ENCODE measurements at regions not wholly inside any gene's neighbourhood (a gene's known extent, or its start where the extent isn't known, plus 50 kb on each side); places are given as distances from the start of the nearest gene placed in this dataset.

DNA sequence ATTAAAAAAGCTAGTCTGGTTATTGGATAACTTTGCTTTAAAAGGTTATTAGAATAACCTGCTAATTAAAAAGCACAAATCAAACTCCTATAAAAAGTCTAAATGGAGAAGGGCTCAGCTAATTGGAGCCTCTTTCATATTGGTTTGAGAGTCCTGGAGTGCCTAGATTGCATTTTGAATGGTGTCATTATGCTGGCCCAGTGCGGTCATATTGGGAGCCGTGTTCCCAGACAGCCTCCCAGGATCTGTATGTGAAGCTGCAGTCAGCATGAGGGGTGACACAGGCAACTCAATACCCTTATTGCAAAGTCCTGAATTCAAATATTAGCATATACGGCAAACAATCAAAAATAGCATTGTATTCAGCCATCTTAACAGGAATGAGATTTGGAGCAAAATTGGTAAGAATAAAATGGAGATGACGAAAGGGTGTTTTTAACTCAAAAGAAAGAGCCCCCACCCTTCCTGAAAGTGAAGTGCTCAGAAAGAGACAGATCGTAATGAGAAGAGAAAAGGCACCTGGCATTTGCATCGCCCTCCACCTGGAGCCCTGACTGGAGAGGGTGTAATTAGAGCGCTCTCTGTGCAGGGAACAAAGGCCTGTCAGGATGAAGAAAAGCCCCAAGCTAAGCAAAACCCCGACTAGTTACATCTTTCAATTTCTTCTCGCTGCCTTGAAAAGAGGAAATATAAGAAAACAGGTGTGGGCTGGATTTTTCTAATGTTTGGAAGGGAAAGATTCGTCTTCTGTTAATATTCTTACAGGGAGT is 621.0 kb upstream of the ADAMTS16 start:
- no peak for DNase-seq (ENCODE audit: low spot score)

DNA sequence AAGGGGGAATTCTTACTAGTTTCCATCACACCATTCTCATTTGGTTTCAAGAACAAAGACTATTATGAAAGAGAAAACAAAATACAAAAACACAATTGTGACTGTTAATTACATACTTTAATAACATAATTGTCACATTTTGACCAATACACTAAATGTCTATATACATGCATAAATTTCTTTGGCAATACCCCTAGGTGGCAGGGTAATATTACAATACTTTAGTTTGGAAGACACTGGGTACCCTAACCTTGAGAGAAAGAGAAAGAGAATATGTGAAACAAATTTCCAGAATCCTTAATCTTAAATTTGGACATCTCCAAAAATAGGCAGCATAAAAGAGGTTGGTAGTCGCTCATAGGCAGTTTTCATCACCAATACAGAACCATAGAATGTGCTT is 619.6 kb upstream of the ADAMTS16 start:
- no peak for DNase-seq (ENCODE audit: low spot score)

DNA sequence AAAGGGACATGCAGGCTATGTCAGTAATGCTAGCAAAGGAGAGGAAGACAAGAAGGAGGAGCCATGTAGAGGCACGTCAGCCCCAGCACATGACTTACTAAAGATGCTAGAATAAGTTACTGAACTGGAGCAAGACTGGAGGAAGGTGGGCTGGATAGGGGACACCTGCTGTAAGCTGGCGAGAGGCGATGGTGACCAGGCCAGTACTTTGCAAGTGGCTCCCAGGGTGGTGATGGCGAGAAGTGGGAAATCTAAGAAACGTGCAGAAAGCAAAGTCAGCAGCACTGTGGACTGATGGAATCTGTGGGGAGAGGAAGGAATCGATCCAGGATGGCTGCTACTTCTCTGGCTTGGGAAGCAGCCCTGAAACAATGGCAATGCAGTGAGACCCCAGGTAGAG is 617.1 kb upstream of the ADAMTS16 start:
- no peak for DNase-seq (ENCODE audit: low spot score)

DNA sequence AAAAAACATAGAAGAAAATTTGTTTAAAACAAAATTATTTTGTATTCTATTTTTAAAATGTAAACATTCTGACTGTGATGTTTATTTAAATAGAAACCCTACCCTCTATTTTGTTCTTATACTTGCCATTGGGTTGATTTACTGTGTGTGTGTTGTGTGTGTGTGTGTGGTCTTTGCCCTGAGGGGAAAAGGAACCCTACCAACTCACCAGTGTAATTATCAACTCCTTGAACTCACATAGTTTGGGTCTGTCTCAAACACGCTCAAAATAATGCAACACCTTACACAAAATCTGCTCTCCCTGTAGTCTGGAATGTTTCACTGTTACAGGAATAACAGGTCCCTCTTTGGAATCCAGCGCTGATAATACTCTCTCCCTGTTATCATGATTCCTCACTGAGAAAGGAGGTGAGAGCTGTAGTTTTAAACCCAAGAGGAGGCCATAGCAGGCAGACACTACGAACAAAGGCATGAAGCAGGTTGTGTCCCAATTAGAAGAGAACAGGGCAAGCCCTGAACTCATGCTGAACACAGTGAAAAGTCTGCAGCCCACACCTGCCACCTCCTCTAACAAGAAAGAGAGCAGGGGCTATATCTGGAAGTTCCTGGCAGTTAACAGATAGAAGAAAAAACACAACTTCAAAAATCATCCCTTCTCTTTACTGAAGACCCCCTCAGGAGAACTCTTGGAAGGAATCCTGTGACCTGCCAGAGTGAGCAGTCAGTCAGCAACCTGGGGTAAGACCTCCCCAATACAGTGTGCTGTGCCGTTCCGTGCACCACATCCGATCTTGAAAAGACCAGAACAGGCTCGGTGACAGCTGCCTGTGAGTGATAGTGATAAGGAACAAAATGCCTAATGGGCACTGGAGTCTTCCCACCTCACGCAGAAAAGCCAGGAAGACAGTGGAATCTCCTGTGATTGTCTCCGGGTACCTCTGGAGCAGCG is 608.1 kb upstream of the ADAMTS16 start:
- DNase-seq (ENCODE audit: low spot score) = no peak

DNA sequence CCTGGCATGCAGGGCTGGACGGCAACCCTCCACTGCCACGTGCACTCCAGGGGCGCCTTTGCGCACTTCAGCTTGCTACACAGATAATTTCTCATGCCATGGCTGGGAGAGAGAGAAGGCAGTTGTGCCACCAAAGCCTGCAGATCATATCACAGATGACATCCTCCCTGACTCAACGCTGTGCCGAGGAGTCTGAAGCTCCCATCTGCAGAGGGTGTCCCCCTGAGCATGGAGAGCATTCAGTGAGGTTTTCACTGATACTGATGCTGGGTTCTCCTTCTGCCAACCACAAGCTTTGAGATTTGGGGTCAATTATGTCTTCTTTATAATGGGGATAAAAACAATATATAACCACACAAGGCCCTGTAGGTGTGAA is 607.4 kb upstream of the ADAMTS16 start:
- DNase-seq (ENCODE audit: low spot score) = no peak

DNA sequence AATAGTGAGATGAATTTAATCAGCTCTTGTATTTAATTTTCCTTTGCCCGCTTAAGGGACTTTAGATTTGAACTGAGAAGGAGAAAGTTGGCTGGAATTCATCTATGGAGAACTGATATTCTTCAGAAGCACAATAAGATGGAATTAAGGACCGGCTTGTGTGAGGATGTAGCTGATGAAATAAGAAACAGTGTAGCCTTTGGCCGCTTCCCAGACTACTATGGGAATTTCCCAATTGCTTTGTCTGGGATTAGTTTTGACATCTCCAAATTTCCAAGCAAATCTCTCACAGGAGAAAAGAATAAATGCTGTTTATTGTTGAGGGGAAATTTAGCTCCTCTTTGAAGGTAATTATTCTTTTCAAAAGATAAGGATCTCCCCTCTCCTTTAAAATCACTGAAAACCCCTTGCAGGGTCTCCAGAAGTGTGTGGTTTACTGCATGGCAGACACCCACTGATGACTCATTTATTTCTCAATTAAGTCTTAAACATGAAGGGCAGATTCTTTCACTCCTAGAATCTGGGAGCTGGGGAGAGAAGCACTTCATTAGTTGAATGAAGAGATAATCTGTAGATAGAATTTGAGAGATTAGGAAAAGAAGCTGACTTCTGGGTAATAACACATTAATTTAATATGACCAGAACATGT is 606.5 kb upstream of the ADAMTS16 start:
- no peak for DNase-seq (ENCODE audit: low spot score)

DNA sequence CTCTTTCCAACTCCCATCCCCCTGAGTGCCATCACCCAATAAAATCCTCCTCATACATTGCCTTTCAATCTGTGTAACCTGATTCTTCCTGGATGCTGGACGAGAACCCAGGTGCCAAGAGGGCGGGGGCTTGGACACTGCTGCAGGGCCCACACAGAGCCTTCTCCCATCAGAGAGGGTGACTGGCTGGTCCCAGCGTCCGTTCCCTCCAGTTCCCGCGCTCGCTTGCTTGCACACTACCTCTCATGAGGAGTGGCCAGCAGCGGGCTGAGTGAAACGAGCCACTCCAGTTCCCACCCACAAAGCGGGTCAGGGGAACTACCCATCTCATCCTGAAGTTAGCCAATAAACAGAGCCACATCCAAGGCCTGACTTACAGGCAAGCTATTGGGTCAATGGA is 602.6 kb upstream of the ADAMTS16 start:
- DNase-seq (ENCODE audit: low spot score) = no peak

DNA sequence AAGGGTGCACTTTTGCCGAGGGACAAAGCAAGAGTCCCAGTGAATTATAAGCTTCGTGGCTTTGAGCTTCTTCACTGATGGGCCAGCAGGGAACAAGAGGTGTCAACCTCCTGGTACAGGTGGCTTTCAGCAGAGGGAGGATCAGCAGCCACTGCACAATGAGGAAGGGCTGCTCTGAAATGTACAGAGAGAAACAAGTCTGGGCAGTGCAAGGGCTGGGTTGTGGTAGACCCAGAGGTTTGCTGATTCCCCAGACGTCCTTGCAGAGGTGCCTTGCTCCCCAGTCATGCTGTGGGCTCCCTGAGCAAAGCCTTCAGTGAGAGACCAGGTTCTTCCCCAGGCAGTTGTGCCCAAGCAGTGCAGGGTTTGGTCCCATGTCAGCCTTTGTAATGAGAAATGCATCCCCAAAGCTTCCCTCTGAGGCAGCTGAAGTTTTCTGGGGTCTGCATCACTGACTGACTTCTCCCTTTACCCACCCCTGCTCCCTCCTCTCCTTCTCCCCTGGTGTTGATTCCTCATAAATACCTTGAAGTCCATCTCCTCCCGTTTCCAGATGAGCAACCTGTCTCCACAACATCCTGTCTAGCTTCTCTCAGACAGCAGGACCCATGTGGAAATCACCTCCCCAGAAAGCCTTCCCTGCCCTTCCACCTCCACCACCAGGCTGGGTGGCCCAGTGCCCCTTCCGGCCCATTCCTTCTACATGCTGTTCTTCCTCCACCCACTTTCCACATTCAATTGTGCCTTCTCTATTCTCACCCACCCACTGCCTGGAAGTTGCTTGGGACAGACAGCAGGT is 599.6 kb upstream of the ADAMTS16 start:
- DNase-seq (ENCODE audit: low spot score) = no peak

DNA sequence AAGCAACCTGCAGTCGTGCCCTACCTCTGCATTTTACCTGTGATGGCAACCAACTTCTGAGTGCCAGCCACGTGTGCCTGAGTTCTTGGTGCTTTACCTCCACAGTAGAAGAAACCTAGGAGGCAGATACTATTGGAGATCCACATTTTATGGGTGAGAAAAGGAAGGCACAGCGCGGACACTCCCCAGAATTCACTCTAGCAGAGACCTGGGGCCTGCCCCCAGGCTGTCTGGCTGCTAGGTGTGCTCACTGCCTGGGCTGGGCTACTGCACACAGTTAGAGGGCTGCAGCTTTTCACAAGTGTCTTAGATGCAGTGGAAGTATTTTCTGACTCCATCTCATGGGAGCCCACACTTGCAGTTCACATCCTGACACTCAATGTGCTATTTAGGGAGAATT is 598.8 kb upstream of the ADAMTS16 start:
- no peak for DNase-seq (ENCODE audit: low spot score)

DNA sequence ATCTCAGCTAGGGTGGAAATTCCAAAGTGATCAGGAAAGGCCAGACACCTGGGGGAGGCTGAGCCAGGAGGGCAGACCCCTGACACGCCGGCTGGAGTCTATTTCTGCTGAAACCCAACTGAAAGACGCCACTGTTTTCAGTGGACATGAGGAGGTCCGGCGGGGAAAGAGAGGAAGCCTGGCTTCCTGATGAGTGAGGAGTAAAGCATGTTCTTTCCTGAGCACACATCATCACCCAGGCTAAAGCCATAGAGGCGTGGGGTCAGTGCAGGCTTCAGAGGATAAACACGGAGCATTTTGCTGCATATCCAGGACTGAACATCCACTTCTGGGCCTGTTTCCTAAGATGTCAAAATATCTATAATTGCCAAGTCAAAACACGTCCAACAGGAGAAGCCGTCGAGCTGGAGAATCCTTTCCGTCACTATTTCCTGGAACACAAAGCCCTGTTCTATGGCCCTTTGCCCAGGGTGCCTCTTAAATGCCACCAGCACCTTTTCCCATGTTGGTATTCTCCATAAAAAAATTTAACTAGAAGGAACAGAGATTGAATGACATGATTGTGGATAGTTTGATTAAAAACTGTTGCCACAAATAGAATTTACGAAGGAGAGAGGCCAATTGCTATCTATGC is 597.9 kb upstream of the ADAMTS16 start:
- DNase-seq (ENCODE audit: low spot score) = no peak

DNA sequence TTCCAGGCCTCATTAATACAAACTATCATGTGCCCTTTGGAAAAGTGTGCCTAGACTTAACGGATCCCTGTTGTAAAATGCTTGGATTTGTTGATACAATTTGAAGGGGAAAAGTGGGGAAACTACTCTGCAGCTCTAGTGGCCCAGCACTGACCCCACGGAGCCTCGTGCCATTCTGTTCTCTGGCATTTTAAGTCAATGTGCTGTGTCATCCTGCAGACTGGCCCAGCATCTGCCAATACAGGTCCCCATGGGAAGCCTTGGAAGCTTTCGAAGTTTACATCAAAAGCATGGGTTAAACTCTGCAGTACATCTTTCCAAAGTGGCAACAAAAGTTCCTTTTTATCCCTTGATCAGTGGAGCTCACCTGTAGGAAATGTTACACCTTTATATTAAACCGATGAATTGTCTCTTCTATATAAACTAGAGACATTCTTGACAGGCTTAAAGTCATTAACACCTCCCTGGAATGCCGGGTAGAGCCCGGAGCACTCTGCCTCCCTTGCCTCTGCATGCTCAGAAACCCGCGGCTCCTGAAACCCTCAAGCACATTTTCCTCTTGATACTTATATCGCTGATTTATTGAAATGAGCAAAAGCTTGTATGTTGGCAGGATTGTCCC is 596.0 kb upstream of the ADAMTS16 start:
- DNase-seq (ENCODE audit: low spot score) = no peak

DNA sequence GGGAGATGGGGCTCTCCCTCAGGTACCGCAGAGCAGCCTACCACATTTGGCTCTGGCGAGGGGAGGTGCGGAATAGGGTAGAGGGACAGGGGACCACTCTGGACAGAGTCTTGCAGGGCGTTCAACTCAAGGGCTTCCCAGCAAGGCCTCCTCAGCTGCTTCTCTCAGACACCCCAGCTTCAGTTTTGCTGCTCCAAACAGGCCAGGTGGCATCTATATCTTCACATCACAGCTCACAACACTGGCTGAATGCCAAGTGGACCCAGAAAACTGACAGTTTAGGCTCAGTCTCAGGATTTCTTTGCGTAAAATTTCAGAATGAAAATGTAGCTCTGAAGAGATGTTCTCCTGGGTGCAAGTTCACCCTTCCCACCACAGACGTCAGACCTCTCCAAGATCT is 592.6 kb upstream of the ADAMTS16 start:
- no peak for DNase-seq (ENCODE audit: low spot score)

DNA sequence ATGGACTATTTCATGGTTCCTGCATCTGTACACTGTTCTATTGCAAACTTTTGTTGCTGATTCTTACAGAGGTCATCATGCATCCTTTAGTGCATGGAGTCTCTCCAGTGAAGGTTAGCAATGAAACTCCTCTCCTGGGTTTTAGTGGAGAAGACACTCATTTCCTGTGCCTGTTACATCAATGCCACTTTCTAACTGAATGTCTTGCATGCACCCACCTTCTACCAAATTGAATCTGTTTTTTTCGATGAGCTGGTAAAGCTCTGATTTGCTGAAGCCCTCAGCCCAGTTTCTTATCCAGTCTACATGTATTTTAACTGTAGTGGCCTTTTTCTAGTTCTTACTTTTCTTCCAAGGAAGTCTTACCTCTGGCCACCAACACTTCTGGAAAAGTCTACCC is 591.8 kb upstream of the ADAMTS16 start:
- DNase-seq (ENCODE audit: low spot score) = no peak

DNA sequence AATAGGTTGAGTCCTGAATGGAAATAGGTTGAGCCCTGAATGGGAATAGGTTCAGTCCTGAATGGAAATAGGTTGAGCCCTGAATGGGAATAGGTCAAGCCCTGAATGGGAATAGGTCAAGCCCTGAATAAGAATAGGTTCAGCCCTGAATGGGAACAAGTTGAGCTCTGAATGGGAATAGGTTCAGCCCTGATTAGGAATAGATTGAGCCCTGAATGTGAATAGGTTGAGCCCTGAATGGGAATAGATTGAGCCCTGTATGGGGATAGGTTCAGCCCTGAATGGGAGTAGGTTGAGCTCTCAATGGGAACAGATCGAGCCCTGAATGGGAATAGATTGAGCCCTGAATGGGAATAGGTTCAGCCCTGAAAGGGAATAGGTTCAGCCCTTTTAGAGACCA is 590.8 kb upstream of the ADAMTS16 start:
- DNase-seq (ENCODE audit: low spot score) = no peak

DNA sequence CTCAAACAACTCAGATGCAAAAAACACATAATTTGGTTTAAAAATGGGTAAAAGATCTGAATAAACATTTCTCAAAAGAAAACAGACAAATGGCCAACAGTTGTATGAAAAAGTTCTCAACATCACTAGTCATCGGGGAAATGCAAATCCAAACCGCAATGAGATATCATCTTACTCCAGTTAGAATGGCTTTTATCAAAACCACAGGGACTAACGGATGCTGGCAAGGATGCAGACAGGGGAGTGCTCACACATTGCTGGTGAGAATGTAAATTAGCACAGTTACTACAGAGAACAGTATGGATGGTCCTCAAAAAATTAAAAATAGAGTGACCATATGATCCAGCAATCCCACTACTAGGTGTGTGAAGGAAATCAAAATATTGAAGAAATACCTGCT is 589.1 kb upstream of the ADAMTS16 start:
- no peak for DNase-seq (ENCODE audit: low spot score)

DNA sequence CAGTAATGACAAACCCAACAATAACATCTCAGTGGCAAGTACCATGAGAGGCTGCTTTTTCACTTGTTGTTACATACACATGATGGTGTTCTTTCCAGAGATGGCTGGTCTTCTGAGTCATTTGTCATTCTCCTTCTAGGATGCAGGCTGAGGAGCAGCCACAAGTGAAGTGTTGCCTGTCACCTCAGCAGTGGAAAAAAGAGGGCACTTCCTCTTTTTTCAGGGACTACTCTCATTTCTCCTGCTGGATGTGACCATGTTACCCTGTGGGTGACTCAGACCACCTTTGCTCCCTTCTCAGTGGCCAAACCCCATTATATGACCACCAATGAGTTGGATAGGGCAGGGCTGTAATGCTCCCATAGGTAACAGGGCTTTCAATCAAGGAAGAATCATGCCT is 587.0 kb upstream of the ADAMTS16 start:
- DNase-seq (ENCODE audit: low spot score) = no peak

DNA sequence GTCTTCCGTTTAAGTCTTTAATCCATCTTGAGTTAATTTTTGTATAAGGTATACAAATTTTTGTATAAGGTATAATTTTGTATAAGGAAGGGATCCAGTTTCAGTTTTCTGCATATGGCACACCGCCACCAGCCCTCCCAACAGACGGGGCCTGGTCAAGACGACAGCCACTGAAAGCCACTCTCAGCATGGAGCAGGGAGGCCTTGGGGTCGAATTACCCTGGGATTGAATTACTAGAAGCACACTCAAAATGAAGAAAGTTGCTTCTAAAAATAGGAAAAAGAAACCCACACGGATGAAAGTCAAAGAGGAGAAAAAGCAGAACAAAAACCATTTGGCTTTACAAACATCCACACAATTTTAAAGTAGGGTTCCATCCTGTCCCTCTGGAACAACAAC is 586.2 kb upstream of the ADAMTS16 start:
- DNase-seq (ENCODE audit: low spot score) = no peak

DNA sequence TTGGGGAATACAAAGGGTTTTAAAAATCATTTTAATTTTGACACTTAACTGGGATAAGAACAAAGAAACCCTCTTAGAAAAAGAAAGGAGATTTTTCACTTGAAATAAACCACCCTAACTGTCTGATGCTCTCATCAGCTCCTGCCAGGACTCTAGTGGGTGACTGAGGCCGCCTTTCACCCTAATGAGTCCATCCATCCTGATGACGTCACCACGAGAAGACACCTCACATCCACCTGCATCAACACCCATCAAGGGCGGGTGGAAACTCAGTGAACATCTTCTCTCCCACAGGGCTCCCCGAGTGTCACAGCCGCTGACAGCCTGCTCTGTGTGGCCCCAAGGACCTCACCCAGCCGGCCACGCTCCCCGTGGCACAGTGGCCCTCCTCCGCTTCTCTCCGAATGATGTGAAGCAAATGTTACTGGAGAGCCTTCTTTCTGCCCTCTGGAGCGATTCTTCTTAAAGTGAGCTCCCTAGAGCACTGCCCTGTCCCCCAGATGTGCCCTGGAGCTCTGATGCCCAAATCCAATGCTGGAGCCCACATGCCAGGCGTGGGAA is 584.3 kb upstream of the ADAMTS16 start:
- DNase-seq (ENCODE audit: low spot score) = no peak

DNA sequence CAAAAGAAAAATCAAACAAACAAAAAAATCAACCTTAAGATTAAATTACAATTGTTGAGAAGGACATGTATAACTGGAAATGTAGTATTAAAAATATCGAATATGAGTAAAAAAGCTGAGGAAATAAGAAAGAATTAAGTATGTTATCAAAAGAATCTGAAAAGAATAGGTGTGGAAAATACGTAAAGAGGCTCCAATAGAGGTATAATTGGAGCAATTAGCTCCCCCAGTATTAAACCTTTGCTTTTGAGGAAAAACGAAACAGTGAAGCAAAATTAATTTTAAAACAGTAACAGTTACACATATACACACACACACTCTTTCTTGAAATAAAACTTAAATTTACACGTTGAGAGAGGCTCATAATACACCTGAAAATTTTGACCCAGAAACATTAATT is 578.7 kb upstream of the ADAMTS16 start:
- DNase-seq (ENCODE audit: low spot score) = no peak

DNA sequence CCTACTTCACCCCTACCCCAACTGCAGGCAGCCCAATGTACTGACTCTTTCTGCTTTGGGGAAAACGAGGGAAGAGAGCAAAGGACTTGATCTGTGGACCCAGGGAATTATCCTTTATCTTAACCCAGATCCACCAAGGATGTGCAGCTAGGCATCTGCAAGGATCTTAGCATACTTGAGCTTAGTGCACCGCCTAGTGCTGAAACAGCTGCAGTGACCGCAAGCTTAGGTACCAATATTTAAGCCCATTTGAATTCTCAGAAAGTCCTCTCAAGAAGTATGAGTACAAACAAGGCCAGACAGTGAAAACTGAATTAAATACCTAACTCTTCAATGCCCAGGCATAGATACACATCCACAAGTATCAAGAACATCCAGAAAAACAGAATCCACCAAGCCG is 576.7 kb upstream of the ADAMTS16 start:
- no peak for DNase-seq (ENCODE audit: low spot score)
